Gastroesophageal sphincter (tissue), 3 donors: ENCODE measurements at regions not wholly inside any gene's neighbourhood (a gene's known extent, or its start where the extent isn't known, plus 50 kb on each side); places are given as distances from the start of the nearest gene placed in this dataset.

Experiments used
- CTCF ChIP-seq, 4 experiments: fragments of 200-600 bp in 2 of 4; fragments of 450-650 bp in 2 of 4; sonication (generic) in 1 of 4; IDR thresholded peaks; one replicate each; pipeline ENCODE4 v1.5.1; 2017 to 2019; ENCODE audit warnings: antibody characterized with exemption in 4 of 4, mild to moderate bottlenecking in 2 of 4, moderate library complexity in 2 of 4
- EP300 ChIP-seq: sonication (generic); formaldehyde crosslinking; IDR thresholded peaks from one replicate; pipeline ENCODE4 v1.6.1; 2017; ENCODE audit warnings: antibody characterized with exemption, mild to moderate bottlenecking
- POLR2A ChIP-seq, 2 donors: fragments of 450-650 bp; IDR thresholded peaks; one replicate each; pipeline ENCODE4 v1.6.1; 2017; ENCODE audit warnings: antibody characterized with exemption in 2 of 2, mild to moderate bottlenecking in 2 of 2, moderate library complexity in 1 of 2
- POLR2AphosphoS5 ChIP-seq: sonication (generic); formaldehyde crosslinking; IDR thresholded peaks from one replicate; pipeline ENCODE4 v1.6.1; 2017; ENCODE audit warnings: antibody characterized with exemption

GRCh38 chr17:77898521-77899434, 59.7 kb upstream of the TNRC6C start:
- TF ChIP-seq POLR2A (IDR thresholded peaks at IDR 0.05) (no peak), CTCF (IDR thresholded peaks at IDR 0.05) (no peak), POLR2AphosphoS5 (no peak), EP300 (no peak)
